Activated CD4-positive, CD25-positive, alpha-beta regulatory T cell treated with anti-CD3 and anti-CD28 coated beads, Interleukin-2, amount 50 U/mL, for 24 hours (primary cell): ENCODE measurements at regions not wholly inside any gene's neighbourhood (a gene's known extent, or its start where the extent isn't known, plus 50 kb on each side); places are given as distances from the start of the nearest gene placed in this dataset.
A peak's percentile ranks its signal among the peaks of the same experiment; 100 is the strongest.

Experiments used
- ATAC-seq, 2 donors: fragments of 150-1000 bp; cut with Tn5 transposase; one replicate each; pipeline ENCODE4 v1.10.0; 2021; ENCODE audit warnings: mild to moderate bottlenecking in 1 of 2, moderate library complexity in 1 of 2

DNA sequence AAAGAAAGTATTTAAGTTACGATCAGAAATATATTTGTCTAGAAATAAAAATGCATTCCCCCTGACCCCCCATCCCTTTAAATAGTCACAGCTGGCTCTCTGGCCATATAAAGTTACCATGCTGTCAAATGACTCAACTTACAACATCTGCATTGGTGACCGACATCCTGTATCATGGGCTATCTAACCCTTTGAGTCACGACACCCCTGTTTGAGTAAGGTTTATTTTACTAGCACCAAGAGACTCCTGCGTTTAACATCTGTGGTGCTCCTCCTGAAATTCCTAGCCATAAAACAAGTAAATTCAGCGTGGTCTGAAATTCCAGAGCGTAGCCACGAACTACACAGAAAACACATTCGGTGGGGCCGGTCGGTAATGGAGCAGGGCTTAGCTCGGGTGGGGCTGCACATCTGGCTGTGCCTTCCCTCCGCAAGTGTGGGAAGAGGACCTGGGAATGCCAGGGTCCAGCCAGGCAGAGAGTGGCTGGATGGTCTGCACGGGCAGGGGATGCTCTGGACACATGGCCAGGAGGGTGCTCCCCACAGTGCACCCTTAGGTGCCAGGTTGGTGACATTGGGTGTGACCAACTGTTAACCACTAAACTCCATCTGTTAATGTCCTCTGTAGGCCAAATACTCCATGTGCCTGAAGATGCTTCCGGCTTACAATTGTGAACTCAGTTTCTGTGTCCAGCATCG is 53.0 kb upstream of the CLDN14 start:
- no peak for ATAC-seq

DNA sequence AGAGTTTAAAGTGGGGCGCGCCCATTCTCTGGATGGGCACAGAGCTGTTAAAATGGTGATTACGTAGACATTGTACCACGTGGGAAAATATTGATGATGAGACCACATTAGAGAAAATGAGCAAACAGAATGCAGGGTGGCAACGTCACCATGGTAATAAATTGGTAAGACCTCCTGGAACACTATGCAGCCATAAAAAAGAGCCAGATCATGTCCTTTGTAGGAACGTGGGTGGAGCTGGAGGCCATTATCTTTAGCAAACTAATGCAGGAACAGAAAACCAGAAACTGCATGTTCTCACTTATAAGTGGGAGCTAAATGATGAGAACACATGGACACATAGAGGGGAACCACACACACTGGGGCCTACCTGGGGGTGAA is 53.5 kb upstream of the CLDN14 start:
- no peak for ATAC-seq

DNA sequence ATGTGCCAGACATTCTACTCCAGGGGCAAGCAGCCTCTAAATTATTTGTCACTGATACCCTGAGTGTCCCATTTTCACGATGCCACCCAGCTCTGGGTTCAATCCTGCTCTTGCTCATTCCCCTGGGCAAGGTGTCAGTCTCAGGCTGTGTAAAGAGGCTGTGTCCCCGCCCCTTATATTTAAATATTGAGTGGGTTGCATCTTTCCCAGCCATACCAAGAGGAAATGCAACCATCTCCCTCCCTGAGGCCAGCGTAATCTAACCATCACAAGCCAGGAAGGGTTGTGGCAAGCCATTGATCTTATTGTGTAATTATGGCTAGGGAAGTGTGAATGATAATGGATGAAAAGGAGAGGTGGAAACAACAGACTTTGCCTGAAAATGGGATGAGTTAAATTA is 54.7 kb upstream of the CLDN14 start:
- no peak for ATAC-seq

GRCh38 chr21:36535618-36536241 is 55.8 kb upstream of the CLDN14 start:
- ATAC-seq: peak in 1 of 2 donors; percentile 36

GRCh38 chr21:36538761-36539160 is 58.8 kb upstream of the CLDN14 start:
- no peak for ATAC-seq

DNA sequence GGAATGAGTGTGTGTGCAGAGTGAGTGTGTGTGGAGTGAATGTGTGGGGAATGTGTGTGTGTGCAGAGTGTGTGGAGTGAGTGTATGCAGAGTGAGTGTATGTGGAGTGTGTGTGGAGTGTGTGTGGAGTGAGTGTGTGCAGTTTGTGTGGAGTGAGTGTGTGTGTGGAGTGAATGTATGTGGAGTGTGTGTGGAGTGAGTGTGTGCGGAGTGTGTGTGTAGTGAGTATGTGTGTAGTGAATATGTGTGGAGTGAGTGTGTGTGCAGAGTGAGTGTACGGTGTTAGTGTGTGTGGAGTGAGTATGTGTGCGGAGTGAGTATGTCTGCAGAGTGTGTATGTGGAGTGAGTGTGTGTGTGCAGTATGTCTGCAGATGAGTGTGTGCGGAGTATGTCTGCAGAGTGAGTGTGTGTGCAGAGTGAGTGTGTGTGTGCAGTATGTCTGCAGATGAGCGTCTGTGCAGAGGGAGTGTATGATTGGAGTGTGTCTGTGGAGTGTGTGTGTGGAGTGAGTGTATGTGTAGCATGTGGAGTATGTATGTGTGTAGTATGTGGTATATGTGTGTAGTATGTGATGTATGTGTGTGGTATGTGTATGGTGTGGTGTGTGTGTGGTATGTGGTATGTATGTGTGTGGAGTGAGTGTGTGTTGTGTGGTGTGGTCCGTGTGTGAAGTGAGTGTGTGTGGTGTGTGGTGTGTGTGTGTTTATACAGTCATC is 59.7 kb upstream of the CLDN14 start:
- no peak for ATAC-seq

- no peak for ATAC-seq
Observed at GRCh38 chr21:36540700-36541099, 60.8 kb upstream of the CLDN14 start.

DNA sequence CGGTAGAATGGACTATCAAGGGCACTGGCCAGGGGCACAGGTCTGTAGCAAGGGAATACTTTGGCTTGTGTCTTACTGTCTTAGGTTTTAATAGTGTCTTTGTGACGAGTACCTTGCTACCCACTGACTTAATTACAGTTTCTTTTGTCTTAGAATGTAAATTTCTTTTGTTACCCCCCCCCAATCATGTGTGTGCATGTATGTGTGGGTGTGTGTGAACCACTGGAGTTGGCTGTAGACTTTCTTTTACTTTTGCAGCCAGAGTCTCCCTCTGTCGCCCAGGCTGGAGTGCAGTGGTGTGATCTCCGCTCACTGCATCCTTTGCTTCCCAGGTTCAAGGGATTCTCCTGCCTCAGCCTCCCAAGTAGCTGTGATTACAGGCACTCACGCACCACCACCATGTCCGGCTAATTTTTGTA is 61.8 kb upstream of the CLDN14 start:
- ATAC-seq: no peak

DNA sequence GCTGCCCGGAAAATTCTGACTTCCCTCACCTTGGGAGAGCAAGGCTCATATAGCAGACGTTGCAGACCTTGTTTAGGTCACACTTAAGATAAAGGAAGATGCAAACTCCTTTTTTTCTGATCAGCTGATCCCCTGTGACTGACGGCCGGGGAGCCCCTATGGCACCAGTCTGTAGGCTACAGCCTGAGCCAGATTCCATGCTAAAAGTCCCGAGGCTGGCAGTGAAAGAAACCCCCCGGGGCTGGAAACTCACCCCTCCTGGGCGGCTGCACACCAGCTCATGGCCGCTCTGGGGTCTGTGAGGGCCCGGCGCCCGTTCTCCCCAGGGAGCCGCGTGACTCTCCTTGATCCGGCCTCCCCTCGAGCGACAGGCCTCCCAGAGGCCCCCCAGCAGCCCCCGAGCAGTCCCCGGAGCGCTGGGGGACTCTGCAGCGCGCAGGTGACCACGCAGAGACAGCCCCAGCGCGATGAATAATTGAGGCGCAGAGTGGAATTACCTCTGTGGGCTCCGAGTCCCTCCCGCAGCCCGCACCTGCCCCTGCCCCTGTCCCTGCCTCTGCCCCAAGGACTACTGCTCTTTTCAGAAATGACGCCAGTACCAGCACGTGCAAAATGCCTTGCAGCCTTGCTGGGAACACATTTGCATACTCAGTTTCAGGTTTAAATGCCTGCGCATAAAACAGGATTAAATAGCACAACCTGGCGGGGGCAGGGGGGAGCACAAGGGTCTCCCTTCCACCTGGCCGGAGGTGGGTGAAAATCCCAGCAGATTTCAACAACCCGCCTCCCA is 62.6 kb upstream of the CLDN14 start:
- ATAC-seq: no peak

- no peak for ATAC-seq
Observed at GRCh38 chr21:36543924-36544323, 64.0 kb upstream of the CLDN14 start.

- ATAC-seq: no peak
Observed at GRCh38 chr21:36544545-36544944, 64.6 kb upstream of the CLDN14 start.

DNA sequence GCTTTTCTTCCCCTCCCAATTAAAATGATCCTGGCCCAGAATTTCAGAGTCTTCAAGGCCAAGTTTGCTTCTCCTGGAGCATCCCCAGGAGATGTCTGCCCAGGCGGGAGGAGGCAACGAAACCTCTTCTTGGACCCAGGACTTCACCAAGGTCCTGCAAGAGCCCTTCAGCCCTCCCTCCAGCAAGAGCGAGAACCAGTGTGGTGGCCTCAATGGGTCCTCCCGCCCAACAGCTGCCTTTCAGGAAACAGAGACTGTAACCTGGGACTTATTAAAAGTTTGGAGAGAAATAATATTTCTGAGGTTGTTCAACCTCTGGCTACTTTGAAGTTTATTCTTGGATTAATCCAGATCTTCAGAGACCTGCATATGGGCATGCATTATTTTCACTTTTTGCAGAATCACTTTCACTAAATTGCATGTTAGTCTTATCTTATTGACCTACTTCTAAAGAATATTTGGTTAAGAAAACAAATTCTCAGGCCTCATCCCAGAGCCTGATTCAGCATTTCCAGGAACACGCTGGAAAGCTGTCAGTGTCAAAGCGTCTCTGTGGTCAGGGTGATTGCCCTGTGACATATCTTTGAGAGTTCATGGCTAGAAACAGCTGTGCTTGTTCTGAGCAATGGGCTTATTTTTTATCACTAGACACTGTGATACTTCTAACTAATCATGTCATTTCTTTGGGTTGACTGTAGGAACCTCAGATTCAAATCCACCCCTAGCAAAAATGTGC is 66.0 kb upstream of the CLDN14 start:
- ATAC-seq: no peak

- ATAC-seq: no peak
Observed at GRCh38 chr21:36547464-36547863, 67.5 kb upstream of the CLDN14 start.

GRCh38 chr21:36548866-36549265 is 68.9 kb upstream of the CLDN14 start:
- no peak for ATAC-seq

DNA sequence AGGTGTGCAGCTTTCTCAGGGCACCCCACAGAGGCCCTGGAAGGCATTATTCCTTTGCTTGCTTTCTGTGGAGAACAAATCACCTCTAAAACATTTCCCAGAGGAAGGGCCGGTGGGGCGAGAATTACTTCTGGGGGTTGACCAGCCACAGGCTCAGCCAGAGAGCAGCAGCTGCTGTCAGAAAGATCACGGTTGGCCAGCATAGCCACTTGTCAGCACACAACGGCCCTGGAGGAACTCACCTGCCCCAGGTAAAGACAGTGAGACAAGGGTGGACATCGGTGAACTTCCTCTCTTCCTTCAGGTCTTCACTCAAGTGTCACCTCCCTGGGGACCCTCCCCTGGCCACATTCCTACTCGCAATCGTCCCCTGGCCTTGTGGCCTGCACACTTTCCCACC is 69.5 kb upstream of the CLDN14 start:
- ATAC-seq: no peak

DNA sequence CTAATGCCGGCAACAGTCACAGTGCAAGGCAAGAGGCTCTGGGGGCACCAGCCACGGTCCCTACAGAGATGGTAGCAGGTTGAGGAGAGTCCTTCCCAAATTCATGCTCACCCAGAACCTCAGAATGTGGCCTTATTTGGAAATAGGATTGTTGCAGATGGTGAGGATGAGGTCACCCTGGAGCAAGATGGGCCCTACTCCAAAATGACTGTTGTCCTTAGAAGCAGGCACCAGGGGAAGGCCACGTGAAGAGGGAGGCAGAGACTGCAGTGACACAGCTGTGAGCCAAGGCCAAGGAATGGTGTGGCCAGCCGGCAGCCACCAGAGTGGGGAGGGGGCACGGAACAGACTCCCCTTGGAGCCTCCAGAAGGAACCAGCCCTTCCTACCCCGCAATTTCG is 70.8 kb upstream of the CLDN14 start:
- ATAC-seq: no peak

GRCh38 chr21:36551321-36551720 is 71.4 kb upstream of the CLDN14 start:
- no peak for ATAC-seq

DNA sequence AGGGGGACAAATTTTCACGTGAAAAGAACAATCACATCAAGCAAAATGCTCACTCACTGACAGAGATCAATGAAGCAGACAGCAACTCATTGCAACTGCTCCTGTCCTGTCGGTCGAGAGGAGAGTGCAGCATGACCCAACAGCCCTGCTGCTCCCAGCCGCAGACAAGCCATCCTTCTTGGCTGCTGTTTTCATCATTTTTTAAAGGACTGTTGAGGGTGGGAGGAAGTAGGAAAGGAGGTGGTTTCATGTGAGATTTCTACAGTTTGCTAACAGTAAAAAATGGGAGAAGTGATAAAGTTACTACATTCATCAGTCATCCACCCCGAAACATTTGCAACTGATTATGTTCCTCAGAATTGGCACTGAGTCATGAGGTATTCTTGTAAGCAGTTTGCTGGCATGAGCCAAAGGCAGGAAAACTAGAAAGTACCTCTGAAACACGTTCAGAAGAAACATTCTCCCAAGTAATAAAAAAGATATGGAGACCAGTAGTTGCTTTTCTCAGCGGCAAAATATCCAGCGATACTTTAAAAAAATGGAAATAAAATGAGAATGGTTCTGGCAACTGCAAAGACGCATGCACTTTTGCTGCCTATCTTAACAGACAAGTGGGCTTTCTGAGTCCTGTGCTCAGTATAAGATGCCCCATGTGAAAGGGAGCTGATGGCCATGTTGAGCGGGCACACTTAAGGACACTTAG is 72.0 kb upstream of the CLDN14 start:
- no peak for ATAC-seq

DNA sequence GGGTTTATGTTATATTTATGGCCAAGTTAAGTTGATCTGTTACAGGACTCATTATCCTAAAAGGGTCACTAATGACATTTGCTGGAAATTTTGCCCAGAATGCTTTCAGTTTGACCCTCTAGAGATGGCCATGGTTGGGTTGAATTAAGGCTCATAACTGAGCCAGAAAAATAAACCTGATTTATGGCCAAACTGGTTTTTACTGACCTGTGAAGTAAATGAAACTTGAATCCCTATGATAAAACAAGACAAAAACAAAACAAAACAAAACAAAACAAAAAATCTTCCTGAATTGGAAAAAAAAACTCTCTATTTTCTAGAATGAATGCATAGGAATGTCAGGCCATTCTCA is 72.5 kb upstream of the CLDN14 start:
- ATAC-seq: no peak

DNA sequence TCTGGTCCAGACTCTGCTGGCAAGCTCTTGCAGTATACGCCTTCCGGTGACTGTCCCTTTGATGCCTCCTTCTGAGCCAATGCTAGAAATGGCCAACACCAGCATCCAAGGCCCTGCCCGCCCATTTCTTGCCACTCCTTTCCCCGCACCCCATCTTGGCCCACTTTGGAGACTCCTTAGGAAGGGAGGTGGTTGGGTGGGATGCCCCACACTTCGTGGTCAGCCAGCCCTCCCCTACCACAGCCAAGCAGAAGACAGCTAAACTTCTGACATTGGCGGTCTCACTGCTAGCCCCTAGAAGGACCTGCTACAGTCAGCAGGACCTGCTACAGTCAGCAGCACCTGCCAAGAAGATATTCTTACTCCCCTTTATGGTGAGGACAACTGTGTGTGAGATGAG is 73.5 kb upstream of the CLDN14 start:
- no peak for ATAC-seq

DNA sequence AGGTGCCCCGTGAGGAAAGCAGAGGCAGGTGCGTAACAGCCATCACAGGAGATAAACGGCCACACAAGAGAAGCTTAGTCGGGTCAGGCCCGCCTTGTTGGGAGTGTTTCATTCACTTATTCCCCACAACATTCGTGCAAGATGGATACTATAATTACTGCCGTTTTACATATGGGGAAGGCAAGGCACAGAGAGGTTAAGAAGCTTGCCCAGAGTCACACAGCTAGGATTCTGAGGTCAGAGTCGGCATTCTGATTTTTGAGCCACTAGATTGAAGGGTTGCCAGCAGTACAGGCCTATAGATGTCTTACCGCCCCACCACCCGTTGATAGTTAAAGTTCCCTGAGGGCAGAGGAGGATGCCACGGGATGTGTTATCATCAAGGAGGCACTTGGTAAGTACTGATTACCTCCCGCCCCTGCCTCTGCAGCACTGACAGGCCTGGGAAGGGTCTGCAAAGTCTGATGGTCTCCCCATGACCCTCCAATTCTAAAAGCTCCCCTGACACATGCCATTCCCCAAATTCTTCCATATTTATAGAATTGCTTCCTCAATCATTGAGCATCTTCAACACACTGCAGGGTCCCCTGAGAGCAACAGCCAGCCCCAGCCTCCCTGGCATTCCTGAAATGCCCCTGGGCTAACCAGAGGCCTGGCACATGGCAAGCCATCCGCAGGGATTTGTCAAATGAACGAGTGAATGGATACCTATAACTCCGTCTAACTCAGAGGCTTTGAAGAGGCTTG is 74.7 kb upstream of the CLDN14 start:
- no peak for ATAC-seq
